ENCODE measurements at regions not wholly inside any gene's neighbourhood (a gene's known extent, or its start where the extent isn't known, plus 50 kb on each side); places are given as distances from the start of the nearest gene placed in this dataset.
"Not testable (repeated sequence)": the region's sequence is repeated elsewhere in the genome, so short reads cannot be mapped to it uniquely, and the experiment has no call there.

GRCh38 chr12:9448648-9449047, 159.1 kb downstream of the KLRB1 start:
- DNase-seq: not testable (repeated sequence)

DNA sequence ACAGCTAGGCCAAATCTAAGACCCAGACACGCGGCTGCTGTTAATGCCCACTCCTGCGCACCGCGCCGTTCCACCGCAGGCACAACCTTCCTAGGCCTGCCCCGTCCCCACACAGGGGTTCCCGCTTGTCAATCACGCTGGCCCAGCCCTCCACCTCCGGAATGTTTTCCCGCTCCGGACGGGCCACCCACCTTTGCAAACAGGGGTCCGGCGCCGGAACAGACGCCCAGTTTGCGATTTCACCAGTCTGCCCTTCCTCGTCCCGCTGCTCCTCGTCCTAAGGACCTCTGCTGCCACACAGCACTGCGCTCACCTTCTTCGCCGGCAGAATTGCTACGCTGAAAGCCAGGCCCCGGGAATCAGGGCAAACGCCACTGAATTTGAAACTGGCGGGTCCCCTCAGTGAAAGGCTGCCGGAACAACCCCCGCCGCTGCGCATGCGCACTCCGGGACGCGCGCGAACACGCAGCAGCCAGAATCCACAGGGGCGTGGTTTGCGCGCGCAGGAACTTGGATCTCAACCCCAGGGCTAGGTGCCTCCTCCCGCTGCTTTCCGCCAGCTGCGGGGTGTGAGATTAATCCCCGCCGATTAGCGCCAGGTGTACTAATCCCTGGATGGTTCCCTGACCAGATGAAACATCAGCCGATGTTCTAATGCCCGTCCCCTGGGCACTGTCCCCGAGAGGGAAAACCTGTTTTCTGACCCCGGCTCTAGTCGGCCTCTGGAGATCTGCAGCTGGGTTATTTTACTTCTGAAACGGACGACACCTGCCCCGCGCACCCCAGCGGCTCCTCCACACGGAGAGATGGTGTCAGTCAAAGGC, 159.7 kb downstream of the KLRB1 start:
- DNase-seq: peak; percentile 89

GRCh38 chr12:9446883-9447761, 160.6 kb downstream of the KLRB1 start:
- DNase-seq: not testable (repeated sequence)

GRCh38 chr12:9440428-9440827, 167.3 kb downstream of the KLRB1 start:
- not testable (repeated sequence) for DNase-seq

DNA sequence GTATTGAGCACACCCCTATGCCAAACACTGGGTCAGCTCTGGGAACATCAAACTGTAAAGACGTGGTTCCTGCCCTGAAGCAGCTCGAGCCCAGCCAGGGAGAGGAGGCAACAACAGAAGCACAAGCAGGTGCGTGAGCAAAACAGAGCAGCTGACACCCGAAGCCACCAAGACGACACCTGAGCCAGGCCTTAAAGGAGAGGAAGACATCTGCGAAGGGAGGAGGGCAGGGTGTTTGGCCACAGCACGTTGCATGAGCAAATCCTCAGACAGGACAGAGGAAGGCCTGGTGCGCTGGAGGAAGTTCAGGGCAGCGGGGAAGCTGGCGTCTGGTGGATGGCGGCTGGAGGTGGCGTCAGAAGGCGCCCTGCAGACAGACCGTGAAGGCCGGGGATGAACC, 172.0 kb downstream of the KLRB1 start:
- not testable (repeated sequence) for DNase-seq

DNA sequence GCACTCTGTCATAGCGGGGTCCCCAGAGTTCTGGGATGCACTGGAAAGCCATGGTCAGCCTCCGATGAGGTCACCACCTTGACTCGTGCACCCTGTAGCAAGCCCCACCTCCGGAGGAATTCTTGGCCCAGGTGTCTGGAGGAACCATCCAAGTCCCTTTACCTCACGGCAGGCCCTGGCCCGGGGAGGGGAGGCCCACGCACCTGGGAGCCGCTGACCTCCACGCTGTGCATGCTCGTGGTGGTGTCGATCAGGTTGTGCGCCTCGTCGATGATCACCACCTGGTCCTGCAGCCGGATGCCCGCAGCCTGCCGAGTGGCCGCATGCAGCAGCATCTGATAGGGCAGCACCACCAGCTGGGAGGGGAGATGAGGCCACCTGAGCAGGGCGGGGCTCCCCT, 177.3 kb downstream of the KLRB1 start:
- not testable (repeated sequence) for DNase-seq

DNA sequence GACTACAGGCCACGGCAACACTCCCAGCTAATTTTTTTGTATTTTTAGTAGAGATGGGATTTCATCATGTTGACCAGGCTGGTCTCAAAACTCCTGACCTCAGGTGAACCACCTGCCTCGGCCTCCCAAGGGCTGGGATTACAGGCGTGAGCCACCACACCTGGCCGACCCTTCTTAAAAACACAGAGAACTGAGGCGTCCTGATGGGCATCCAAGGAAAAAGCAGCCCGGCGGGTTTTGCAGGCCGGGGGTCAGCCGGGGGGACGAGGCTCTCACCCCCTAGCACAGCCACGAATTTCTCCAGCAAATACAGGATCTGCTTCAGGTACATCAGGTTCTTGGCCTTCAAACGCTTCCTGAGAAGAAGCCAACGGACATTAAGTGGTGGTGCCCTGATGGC, 178.9 kb downstream of the KLRB1 start:
- DNase-seq: not testable (repeated sequence)

GRCh38 chr12:9425429-9425828, 182.3 kb downstream of the KLRB1 start:
- DNase-seq: not testable (repeated sequence)

GRCh38 chr12:9424175-9424740, 183.5 kb downstream of the KLRB1 start:
- DNase-seq: not testable (repeated sequence)

- not testable (repeated sequence) for DNase-seq
These were observed 185.0 kb downstream of the KLRB1 start for GRCh38 chr12:9422689-9423088.

GRCh38 chr12:9421520-9422086, 186.1 kb downstream of the KLRB1 start:
- not testable (repeated sequence) for DNase-seq

DNA sequence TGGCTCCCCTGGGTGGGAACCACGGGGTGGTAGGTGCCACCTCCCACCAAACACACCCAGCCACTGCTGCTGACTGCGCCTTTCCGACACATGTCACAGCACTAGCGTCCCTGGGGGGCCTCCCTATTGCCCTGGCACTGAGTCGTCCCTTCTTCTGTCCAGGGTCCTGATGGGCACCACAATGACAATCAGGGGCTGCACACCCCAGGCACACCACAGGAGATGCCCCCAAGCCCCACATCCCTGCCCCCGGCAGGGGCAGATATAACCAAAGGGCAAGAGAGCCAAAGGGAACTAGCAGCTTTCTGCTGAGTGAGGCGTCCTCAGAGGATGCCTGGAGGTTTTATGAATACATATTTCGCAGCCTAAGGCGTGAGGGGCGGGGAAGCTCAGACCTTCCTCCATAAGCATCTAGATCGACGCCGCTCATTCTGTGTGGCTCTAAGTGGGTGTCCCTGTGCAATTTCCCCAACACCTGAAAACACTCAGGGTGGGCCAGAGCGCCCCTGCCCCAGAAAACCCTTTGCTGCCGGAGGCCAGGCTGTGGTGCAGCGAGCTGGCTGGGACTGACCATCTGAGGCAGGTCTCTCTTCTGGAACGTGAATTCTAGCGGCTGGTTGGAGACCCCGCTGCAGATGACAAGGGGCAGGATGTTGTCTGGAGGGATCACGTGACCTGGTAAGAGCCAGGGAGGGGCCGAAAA, 186.7 kb downstream of the KLRB1 start:
- not testable (repeated sequence) for DNase-seq

DNA sequence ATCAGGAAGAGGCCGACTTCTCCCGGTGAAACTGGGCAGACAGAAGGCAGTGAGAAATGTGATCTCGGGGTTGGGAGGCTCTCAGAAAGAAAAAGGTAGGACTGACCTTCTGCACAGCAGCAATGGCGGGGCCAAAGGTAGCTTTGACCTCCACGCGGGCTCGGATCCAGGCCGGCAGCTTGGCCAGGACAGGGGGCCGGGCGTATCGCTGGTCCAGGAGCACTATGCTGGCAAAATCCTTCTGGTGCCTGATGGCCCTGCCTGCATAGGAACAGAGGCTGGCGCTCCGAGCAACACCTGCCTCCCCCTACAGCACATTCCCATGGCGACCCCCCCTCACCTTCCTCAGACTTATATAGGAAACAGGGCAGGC, 189.1 kb downstream of the KLRB1 start:
- DNase-seq: not testable (repeated sequence)

DNA sequence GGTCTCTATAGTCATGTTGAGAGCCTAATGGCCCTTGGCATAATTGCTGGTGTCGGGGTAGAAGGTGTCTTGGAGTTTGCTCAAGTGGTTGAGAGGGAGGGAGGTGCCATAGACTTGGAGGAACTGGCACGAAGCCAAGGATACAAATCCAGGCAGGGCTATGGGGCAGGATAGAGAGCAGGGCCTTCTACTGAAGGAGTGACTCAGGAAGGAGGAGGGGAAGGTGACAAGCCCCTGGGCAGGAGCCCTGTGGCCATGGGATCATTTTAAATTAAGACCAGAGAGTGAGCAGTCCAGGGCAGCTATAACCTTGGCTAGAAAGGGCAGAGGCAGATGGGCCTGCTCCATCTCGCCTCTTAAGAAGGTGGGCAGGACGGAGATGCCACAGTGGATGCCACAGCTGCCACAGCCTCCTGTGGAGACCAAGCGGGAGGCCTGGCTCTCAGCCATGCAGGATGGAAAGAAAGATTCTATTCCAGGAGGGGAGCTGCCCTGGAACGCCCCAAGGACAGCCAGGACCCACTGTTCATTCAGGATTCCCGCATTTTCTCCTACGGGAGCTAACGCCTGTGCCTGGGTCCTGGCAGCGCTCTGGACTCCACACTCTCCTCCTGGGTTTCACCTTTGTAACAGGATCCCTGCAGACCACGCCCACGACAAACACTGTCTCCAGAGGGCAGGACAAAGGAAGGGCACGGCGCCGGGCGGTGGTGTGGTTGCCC, 189.6 kb downstream of the KLRB1 start:
- not testable (repeated sequence) for DNase-seq

DNA sequence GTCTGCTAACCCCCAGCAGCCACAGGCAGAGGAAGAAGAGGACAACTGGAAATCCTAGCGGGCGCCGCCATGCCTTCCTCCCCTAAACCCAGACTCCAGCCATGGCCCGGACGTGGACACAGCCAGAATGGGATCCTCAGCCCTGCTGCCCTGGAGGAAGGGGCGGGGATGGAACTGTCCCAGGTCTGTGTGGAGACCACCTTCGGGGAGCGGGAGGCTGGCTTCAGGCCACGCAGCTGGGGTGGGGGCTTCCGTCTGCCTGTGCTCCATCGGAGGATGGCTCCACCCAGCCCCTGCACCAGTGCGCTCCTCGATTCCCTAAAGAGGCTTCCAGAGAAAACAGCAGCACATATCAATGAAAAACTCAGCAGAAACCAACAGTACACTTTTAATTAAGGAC, 190.4 kb downstream of the KLRB1 start:
- DNase-seq: not testable (repeated sequence)

GRCh38 chr12:9416346-9416745, 191.4 kb downstream of the KLRB1 start:
- DNase-seq: not testable (repeated sequence)

- DNase-seq: not testable (repeated sequence)
These were observed 191.8 kb downstream of the KLRB1 start for GRCh38 chr12:9415898-9416297.

DNA sequence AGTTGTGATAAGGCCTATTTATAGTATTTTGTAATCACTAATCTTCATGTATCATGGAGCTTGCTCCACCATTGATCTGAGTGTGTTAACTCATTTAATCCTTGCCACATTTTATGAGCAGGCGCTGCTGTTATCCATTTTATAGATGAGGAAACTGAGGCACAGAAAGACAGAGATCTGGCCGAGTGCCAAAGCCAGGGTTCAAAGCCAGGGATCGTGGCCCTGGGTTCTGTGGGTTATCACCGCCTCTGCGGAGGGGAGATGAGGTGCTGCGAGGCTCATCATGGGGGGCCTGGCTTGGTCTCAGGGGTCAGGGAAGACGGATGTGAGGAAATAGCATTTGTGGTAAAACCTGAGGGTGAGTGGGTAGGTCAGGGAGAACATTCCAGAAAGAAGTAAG, 193.9 kb downstream of the KLRB1 start:
- DNase-seq: not testable (repeated sequence)

DNA sequence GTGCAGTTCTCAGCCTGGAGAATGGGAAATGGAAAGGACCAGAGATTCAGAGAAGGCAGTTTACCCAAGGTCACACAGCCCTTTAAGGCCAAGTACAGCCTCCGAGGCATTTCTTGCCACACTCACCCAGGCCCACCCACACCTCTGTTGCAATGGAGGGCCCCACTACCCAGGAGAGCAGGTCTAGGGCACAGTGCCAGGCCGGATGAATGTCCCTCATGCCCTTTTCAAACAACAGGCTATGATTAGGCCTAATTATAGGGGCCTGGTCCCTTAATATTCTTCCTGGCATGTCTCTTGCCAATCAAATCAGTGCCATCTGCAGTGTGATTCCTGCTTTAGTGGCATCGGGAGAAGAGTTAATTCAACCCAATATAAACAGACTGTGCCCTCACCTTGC, 195.3 kb downstream of the KLRB1 start:
- DNase-seq: not testable (repeated sequence)

DNA sequence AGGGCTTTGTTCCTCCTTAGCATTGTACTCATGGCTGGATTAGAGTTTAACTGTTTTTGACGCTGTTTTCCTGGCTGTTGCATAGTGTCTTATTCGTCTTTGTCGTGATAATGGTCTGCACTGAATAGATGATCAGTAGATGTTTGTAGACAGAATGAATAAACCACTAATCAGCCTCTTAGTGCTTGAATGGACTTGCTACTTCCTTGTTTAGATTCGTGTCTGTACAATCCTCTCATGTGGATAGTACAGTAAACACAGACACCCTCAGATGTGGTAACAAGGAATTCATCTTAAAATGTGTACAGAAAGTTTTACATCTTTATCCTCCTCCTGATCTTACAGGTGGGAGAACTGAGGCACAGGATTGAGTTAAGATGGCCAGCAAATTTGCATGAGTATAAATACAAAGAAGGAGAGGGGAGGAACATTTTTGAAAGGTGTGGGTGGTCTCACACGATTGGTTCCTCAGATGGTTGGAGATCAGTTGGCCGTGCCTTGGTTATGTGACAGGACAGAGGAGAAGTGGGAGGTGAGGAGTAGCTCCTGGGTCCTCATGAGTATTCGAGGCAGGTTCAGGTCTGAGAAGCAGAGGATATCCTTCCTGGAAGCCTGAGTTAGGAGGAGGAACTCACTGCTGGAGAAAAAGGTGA, 196.0 kb downstream of the KLRB1 start:
- DNase-seq: not testable (repeated sequence)

DNA sequence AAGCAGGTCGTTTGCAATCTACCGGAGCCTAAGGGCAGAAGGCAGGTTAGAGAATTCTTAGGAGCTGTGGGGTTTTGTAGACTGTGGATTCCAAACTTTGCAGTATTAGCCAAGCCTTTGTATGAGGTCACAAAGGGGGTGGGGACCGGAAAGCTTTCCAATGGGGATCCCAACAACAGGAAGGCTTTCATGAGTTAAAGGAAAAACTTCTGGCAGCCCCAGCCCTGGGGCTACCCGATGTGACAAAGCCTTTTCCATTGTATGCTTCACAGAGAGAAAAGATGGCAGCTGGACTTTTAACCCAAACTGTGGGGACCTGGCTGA, 199.2 kb upstream of the PZP start:
- DNase-seq: not testable (repeated sequence)

Measured in suppressor macrophage treated with lipopolysaccharide for 4 hours (primary cell).